GM19025 (cell line): ENCODE measurements at regions not wholly inside any gene's neighbourhood (a gene's known extent, or its start where the extent isn't known, plus 50 kb on each side); places are given as distances from the start of the nearest gene placed in this dataset.
"Not testable (repeated sequence)": the region's sequence is repeated elsewhere in the genome, so short reads cannot be mapped to it uniquely, and the experiment has no call there.

Experiments used
- ATAC-seq: cut with Tn5 transposase; IDR thresholded peaks from one replicate; pipeline ENCODE4 v1.9.1; 2021; ENCODE audit warnings: mild to moderate bottlenecking, low read depth, moderate library complexity; ENCODE audit not compliant: unreplicated experiment

- no peak for ATAC-seq
These were observed 123.6 kb upstream of the ALCAM start for GRCh38 chr3:105243076-105243475.

- ATAC-seq = no peak
These were observed 120.2 kb upstream of the ALCAM start for GRCh38 chr3:105246536-105246935.

GRCh38 chr3:105253225-105253624 is 113.5 kb upstream of the ALCAM start:
- ATAC-seq = no peak

GRCh38 chr3:105254154-105254553 is 112.6 kb upstream of the ALCAM start:
- no peak for ATAC-seq

- ATAC-seq = no peak
These were observed 111.4 kb upstream of the ALCAM start for GRCh38 chr3:105255350-105255749.

GRCh38 chr3:105259496-105259895 is 107.2 kb upstream of the ALCAM start:
- no peak for ATAC-seq

GRCh38 chr3:105260385-105260784 is 106.3 kb upstream of the ALCAM start:
- no peak for ATAC-seq

- no peak for ATAC-seq
These were observed 92.2 kb upstream of the ALCAM start for GRCh38 chr3:105274536-105274935.

GRCh38 chr3:105274958-105275357 is 91.8 kb upstream of the ALCAM start:
- no peak for ATAC-seq

- ATAC-seq = no peak
These were observed 89.1 kb upstream of the ALCAM start for GRCh38 chr3:105277656-105278055.

- ATAC-seq = no peak
These were observed 88.0 kb upstream of the ALCAM start for GRCh38 chr3:105278688-105279087.

GRCh38 chr3:105281989-105282388 is 84.7 kb upstream of the ALCAM start:
- no peak for ATAC-seq

GRCh38 chr3:105284876-105285275 is 81.8 kb upstream of the ALCAM start:
- no peak for ATAC-seq

GRCh38 chr3:105285653-105286241 is 81.0 kb upstream of the ALCAM start:
- ATAC-seq = no peak

GRCh38 chr3:105293441-105293840 is 73.3 kb upstream of the ALCAM start:
- ATAC-seq = no peak

GRCh38 chr3:105296182-105296822 is 70.4 kb upstream of the ALCAM start:
- not testable (repeated sequence) for ATAC-seq

- no peak for ATAC-seq
These were observed 62.2 kb upstream of the ALCAM start for GRCh38 chr3:105304487-105304886.

GRCh38 chr3:105315144-105315543 is 51.6 kb upstream of the ALCAM start:
- ATAC-seq = no peak

- no peak for ATAC-seq
These were observed 50.9 kb upstream of the ALCAM start for GRCh38 chr3:105315815-105316214.

GRCh38 chr3:105316331-105316730 is 50.4 kb upstream of the ALCAM start:
- no peak for ATAC-seq
